GM12878 (cell line): ENCODE measurements at regions not wholly inside any gene's neighbourhood (a gene's known extent, or its start where the extent isn't known, plus 50 kb on each side); places are given as distances from the start of the nearest gene placed in this dataset.

Experiments used
- ATAC-seq: fragments of 200-7000 bp; cut with Tn5 transposase; 3 replicates; pipeline ENCODE4 v1.9.1; 2020; ENCODE audit warnings: mild to moderate bottlenecking, moderate library complexity
- BruUV-seq: library from RNA; stranded (reverse); fragments of 400-500 nt; replicated peaks from 2 replicates; lab custom pipeline; 2021; lab: Mats Ljungman, UMichigan
- CTCF ChIA-PET: fragments of 300-600 bp; sonication (Branson Sonifier 250); formaldehyde crosslinking; extraction: SDS; loops from one replicate; lab custom pipeline; 2021; ENCODE audit warnings: inconsistent platforms; lab: Yijun Ruan, JAX
- POLR2A ChIA-PET: fragments of 350-600 bp; formaldehyde crosslinking; extraction: SDS; loops from one replicate; lab custom pipeline; 2021; ENCODE audit warnings: inconsistent platforms; lab: Charles Lee
- RAD21 ChIA-PET: fragments of 300-600 bp; sonication (Branson Sonifier 250); formaldehyde crosslinking; loops from one replicate; lab custom pipeline; 2023; ENCODE audit warnings: antibody characterized with exemption; ENCODE audit not compliant: unreplicated experiment; lab: Charles Lee
- SMC1A ChIA-PET: fragments of 300-600 bp; sonication (Branson Sonifier 250); formaldehyde crosslinking; loops from one replicate; lab custom pipeline; 2023; ENCODE audit not compliant: unreplicated experiment, uncharacterized antibody; lab: Charles Lee
- DNase-seq: peaks from one replicate; pipeline ENCODE4 v3.0.0-alpha.2; 2011; ENCODE audit warnings: low read depth, low spot score
- FAIRE-seq: peaks from 3 replicates; lab custom pipeline; 2011; peaks lifted over from hg19 to GRCh38; lab: Jason Lieb, UNC
- H2AFZ ChIP-seq: 2 replicates; pipeline ENCODE4 v1.6.0; 2011; ENCODE audit warnings: low read depth, low read length, control low read depth; ENCODE audit not compliant: control insufficient read depth
- H3K27ac ChIP-seq: 2 replicates; pipeline ENCODE4 v1.5.1; 2011; ENCODE audit warnings: control low read depth; ENCODE audit not compliant: control insufficient read depth, insufficient read depth
- H3K27me3 ChIP-seq, 2 experiments: replicated peaks in 1 of 2; 2 replicates each; pipeline versions ENCODE4 v1.6.0 to v1.6.1; 2011; ENCODE audit warnings: low read length in 1 of 2; ENCODE audit not compliant: control insufficient read depth in 2 of 2, insufficient read depth in 2 of 2
- H3K36me3 ChIP-seq, 2 experiments: 2 replicates each; pipeline ENCODE4 v1.5.1; 2011; ENCODE audit warnings: low read length in 1 of 2; ENCODE audit not compliant: control insufficient read depth in 2 of 2, insufficient read depth in 2 of 2
- H3K4me1 ChIP-seq: 2 replicates; pipeline ENCODE4 v1.6.1; 2011; ENCODE audit warnings: mild to moderate bottlenecking, low read length, moderate library complexity, mixed read lengths; ENCODE audit not compliant: control insufficient read depth, insufficient read depth
- H3K4me2 ChIP-seq: 2 replicates; pipeline ENCODE4 v1.6.0; 2011; ENCODE audit warnings: control low read depth; ENCODE audit not compliant: control insufficient read depth, insufficient read depth
- H3K4me3 ChIP-seq: fragments of 200-600 bp; sonication (generic); 2 replicates; pipeline ENCODE4 v1.5.1; 2016
- H3K79me2 ChIP-seq: 2 replicates; pipeline ENCODE4 v1.6.0; 2011; ENCODE audit warnings: low read length; ENCODE audit not compliant: control insufficient read depth, insufficient read depth
- H3K9ac ChIP-seq: 2 replicates; pipeline ENCODE4 v1.8.0; 2011; ENCODE audit warnings: low read length, control low read depth, mixed read lengths; ENCODE audit not compliant: control insufficient read depth, insufficient read depth
- H3K9me3 ChIP-seq: replicated peaks from 3 replicates; pipeline ENCODE4 v1.5.1; 2011; ENCODE audit warnings: mild to moderate bottlenecking, low read length; ENCODE audit not compliant: control insufficient read depth, insufficient read depth
- H4K20me1 ChIP-seq: 2 replicates; pipeline ENCODE4 v1.6.0; 2011; ENCODE audit not compliant: control insufficient read depth, insufficient read depth
- ATF2 ChIP-seq: IDR thresholded peaks from 2 replicates; pipeline ENCODE4 v1.6.1; 2012; ENCODE audit warnings: low read length, inconsistent platforms
- BMI1 ChIP-seq: fragments of 450-650 bp; IDR thresholded peaks from 2 replicates; pipeline ENCODE4 v1.6.1; 2016; ENCODE audit warnings: mild to moderate bottlenecking, moderate library complexity, borderline replicate concordance
- CBFB ChIP-seq: IDR thresholded peaks from 2 replicates; pipeline ENCODE4 v1.6.1; 2016; ENCODE audit warnings: antibody characterized with exemption, low read depth
- CBX3 ChIP-seq: fragments of 200-600 bp; sonication (generic); IDR thresholded peaks from 2 replicates; pipeline ENCODE4 v1.6.1; 2016; ENCODE audit warnings: low read depth, borderline replicate concordance
- CHD1 ChIP-seq: IDR thresholded peaks from 2 replicates; pipeline ENCODE4 v1.6.1; 2012; ENCODE audit warnings: low read depth, low read length, improper control_type of control experiment
- EGR1 ChIP-seq, 2 experiments: IDR thresholded peaks; 1 replicate in 1 of 2; 2 replicates in 1 of 2; pipeline ENCODE4 v1.6.1; 2011 to 2012; ENCODE audit warnings: low read depth in 2 of 2, low read length in 2 of 2, borderline replicate concordance in 1 of 2, mild to moderate bottlenecking in 1 of 2, moderate library complexity in 1 of 2
- EZH2 ChIP-seq: IDR thresholded peaks from 2 replicates; pipeline ENCODE4 v1.6.1; 2012; ENCODE audit warnings: low read depth, mild to moderate bottlenecking, control low read depth, inconsistent platforms, low read length, borderline replicate concordance; ENCODE audit not compliant: control insufficient read depth
- HDGF ChIP-seq: fragments of 450-650 bp; IDR thresholded peaks from 2 replicates; pipeline ENCODE4 v1.6.1; 2016; ENCODE audit warnings: antibody characterized with exemption
- JUND ChIP-seq: IDR thresholded peaks from 2 replicates; pipeline ENCODE4 v1.6.1; 2012; ENCODE audit warnings: low read depth, mild to moderate bottlenecking, low read length, improper control_type of control experiment, moderate library complexity
- KAT2A ChIP-seq: conservative IDR thresholded peaks from 2 replicates; pipeline ENCODE4 v1.6.1; 2011; ENCODE audit warnings: low read depth, low read length; ENCODE audit not compliant: control insufficient read depth
- SMAD5 ChIP-seq: IDR thresholded peaks from 2 replicates; pipeline ENCODE4 v1.6.1; 2016; ENCODE audit warnings: antibody characterized with exemption, low read depth
- WGBS: methylation state at CpG from one replicate; pipeline ENCODE4 v1.1.6; 2016; ENCODE audit warnings: low lambda C conversion rate; ENCODE audit not compliant: insufficient replicate concordance, insufficient coverage; ENCODE audit errors: missing lambda C conversion rate; 5-methylcytosine and 5-hydroxymethylcytosine counted together
- in situ Hi-C: fragments of 300-500 bp; cut with MboI; formaldehyde crosslinking; loops from 9 replicates; pipeline ENCODE4 v1.14.3; 2018; ENCODE audit warnings: mixed read lengths
- intact Hi-C: fragments of 100-400 bp; cut with micrococcal nuclease; formaldehyde crosslinking; loops from one replicate; pipeline ENCODE4 v1.14.2; 2022; ENCODE audit not compliant: unreplicated experiment
- TF ChIP-seq, protein P1 (sequence below): IDR thresholded peaks from 2 replicates; pipeline ENCODE4 v1.6.1; 2012; ENCODE audit warnings: low read depth, low read length, improper control_type of control experiment
- TF ChIP-seq, protein P2 (sequence below): fragments of 450-650 bp; conservative IDR thresholded peaks from 2 replicates; pipeline ENCODE4 v1.6.1; 2017; ENCODE audit warnings: mild to moderate bottlenecking, moderate library complexity
- TF ChIP-seq, protein P3 (sequence below): fragments of 450-650 bp; IDR thresholded peaks from 2 replicates; pipeline ENCODE4 v1.6.1; 2016; ENCODE audit warnings: mild to moderate bottlenecking

- TF ChIP-seq EGR1 (IDR thresholded peaks at IDR 0.05; ENCODE audit: borderline replicate concordance in 1 of 2, low read depth in 2 of 2, low read length in 2 of 2) (no peak), CBX3 (no peak), BMI1 (no peak), HDGF (no peak), EZH2 (no peak)
- TF ChIP-seq, protein P1, sequence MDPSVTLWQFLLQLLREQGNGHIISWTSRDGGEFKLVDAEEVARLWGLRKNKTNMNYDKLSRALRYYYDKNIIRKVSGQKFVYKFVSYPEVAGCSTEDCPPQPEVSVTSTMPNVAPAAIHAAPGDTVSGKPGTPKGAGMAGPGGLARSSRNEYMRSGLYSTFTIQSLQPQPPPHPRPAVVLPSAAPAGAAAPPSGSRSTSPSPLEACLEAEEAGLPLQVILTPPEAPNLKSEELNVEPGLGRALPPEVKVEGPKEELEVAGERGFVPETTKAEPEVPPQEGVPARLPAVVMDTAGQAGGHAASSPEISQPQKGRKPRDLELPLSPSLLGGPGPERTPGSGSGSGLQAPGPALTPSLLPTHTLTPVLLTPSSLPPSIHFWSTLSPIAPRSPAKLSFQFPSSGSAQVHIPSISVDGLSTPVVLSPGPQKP = no peak
- TF ChIP-seq, protein P2, sequence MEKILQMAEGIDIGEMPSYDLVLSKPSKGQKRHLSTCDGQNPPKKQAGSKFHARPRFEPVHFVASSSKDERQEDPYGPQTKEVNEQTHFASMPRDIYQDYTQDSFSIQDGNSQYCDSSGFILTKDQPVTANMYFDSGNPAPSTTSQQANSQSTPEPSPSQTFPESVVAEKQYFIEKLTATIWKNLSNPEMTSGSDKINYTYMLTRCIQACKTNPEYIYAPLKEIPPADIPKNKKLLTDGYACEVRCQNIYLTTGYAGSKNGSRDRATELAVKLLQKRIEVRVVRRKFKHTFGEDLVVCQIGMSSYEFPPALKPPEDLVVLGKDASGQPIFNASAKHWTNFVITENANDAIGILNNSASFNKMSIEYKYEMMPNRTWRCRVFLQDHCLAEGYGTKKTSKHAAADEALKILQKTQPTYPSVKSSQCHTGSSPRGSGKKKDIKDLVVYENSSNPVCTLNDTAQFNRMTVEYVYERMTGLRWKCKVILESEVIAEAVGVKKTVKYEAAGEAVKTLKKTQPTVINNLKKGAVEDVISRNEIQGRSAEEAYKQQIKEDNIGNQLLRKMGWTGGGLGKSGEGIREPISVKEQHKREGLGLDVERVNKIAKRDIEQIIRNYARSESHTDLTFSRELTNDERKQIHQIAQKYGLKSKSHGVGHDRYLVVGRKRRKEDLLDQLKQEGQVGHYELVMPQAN = no peak
- TF ChIP-seq, protein P3, sequence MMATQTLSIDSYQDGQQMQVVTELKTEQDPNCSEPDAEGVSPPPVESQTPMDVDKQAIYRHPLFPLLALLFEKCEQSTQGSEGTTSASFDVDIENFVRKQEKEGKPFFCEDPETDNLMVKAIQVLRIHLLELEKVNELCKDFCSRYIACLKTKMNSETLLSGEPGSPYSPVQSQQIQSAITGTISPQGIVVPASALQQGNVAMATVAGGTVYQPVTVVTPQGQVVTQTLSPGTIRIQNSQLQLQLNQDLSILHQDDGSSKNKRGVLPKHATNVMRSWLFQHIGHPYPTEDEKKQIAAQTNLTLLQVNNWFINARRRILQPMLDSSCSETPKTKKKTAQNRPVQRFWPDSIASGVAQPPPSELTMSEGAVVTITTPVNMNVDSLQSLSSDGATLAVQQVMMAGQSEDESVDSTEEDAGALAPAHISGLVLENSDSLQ = no peak
Observed at GRCh38 chr13:71144883-71145282, 722.1 kb downstream of the DACH1 start (continued).

DNA sequence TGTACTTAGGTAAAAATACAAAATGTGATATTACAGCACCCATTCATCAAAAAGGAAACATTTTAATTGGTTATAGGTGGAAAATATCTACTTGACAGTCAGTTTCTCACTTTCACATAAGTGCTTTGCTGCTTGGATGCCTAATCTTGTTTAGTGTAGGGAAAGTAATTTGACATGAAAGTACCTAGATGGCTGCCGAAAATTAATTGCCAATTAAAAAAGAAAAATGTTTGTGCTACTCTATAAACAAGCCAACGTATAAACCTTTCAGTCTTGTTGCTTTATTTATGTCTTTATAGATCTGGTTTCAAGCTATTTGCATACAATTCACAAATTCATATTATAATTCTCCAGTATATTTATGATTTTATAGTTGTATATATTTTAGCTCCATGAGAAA lies 729.9 kb downstream of the DACH1 start:
- ChIA-PET POLR2A (no interaction called here), SMC1A (no interaction called here), CTCF (no interaction called here), RAD21 (no interaction called here)
- Histone ChIP-seq H4K20me1 (no peaks in the 10 kb centered on the region), H3K27ac (no peak overlapping the region), H2AFZ (no peak overlapping the region), H3K36me3 (no peaks in the 10 kb centered on the region), H3K4me1 (no peaks in the 10 kb centered on the region), H3K9ac (no peak overlapping the region), H3K79me2 (no peaks in the 10 kb centered on the region), H3K27me3 (no peaks in the 10 kb centered on the region), H3K9me3 (no peaks in the 10 kb centered on the region), H3K4me2 (no peak overlapping the region), H3K4me3 (no peak overlapping the region)
- intact Hi-C loops = no loop called here
- no TSS peak for BruUV-seq
- no peak for FAIRE-seq
- no peak for ATAC-seq
- in situ Hi-C loops = no loop called here
- no peak for DNase-seq
- 11% methylated on average over 2 of the region's 2 CpGs for WGBS
- TF ChIP-seq, protein P3 = no peak
- TF ChIP-seq CBFB (no peak), CHD1 (no peak), SMAD5 (no peak), KAT2A (no peak), ATF2 (no peak), JUND (no peak)
- TF ChIP-seq, protein P2 = no peak
